IPS-NIHi7 (cell line): ENCODE measurements at regions not wholly inside any gene's neighbourhood (a gene's known extent, or its start where the extent isn't known, plus 50 kb on each side); places are given as distances from the start of the nearest gene placed in this dataset.

Experiments
- DNase-seq: peaks from one replicate; pipeline ENCODE4 v3.0.0; 2012; ENCODE audit warnings: mixed read lengths; ENCODE audit errors: extremely low spot score

- DNase-seq = no peak
Observed at GRCh38 chr4:3852309-3852708, 86.1 kb downstream of the ADRA2C start.

DNA sequence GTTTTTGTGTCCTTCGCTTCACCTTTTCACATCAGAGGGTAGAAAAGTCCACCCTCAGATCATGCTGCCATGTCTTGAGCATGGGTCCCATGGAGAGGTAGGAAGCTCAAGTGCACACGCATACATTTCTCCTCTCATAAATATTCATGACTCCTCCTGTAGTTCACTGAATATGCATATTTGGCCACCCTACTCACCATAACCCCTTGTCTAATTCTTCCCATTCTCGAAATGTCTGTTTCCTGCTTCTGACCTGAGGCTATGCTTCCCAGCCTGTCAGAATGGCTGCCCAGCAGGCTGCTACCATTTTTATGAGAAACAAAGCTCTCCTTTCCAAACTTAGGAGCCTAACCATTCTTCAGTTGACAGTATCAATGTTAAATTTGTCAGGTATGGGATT, 86.5 kb downstream of the ADRA2C start:
- no peak for DNase-seq

DNA sequence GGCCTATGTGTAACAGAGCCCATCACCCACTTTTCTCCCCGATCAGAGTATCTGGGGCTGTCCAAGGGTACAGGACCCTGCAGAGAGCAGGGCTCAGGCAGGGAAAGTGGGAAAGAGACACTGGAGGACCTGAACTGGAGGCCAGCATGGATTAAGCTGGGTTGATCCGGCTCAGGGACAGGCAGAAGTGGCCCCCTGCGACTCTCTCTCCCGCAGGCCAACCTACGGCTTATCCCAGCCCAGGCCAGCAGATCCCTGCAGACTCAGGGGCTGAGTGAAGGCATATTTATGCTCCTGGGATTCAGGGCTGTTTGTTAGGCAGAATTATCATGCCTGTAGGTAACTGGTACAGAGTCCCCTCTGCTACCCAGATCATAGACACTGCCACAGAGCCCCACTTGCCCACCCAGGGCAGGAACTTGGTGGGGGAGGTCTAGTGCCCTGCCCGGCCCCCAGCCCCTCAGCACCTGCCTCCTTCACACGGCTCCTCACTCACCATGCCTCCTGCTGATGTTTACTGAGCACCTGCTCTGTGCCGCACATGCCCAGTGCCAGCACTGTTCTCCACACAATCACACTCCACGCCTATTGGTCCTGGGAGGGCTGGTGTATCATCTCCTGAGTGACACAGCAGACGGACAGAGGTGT, 87.3 kb downstream of the ADRA2C start:
- no peak for DNase-seq

DNA sequence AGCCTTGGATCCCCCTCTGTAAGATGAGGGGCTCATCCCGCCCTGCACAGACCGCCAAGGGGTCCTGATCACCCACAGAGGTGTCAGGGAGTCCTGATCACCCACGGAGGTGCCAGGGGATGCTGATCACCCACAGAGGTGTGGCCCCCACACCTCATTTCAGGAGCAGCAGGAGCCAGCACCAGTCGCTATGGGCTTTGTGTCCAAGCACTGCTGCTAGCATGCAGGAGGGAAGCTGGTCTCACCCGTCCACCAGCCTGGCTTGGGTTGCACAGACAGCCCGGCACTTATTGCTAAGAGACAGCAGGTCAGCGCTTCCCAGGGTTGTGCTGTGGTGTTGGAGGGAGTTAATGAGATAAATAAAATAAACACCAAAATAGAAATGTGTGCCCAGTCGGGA, 88.5 kb downstream of the ADRA2C start:
- no peak for DNase-seq

- no peak for DNase-seq
Observed at GRCh38 chr4:3855646-3856045, 89.5 kb downstream of the ADRA2C start.

- DNase-seq = no peak
Observed at GRCh38 chr4:3856604-3857204, 90.5 kb downstream of the ADRA2C start.

GRCh38 chr4:3857269-3857926, 91.2 kb downstream of the ADRA2C start:
- DNase-seq = no peak

GRCh38 chr4:3858046-3858730, 92.0 kb downstream of the ADRA2C start:
- DNase-seq = no peak

DNA sequence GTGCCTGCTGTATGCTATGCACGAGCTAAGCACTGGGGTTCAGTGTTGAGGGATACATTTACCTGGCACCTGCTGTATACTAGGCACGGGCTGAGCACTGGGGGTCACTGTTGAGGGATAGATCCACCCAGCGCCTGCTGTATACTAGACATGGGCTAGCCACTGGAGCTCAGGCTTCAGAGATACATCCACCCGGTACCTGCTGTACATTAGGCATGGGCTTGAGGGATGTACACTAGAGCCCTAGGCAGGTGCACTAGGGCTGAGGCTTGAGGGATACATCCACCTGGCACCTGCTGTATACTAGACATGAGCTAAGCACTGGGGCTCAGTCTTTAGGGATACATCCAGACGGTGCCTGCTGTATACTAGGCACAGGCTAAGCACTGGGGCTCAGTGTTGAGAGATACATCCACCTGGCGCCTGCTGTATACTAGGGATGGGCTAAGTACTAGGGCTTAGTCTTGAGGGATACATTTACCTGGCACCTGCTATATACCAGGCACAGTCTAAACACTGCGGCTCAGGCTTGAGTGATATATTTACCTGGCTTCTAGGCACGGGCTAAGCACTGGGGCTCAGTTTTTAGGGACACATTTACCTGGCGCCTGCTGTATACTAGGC, 92.7 kb downstream of the ADRA2C start:
- no peak for DNase-seq

- no peak for DNase-seq
Observed at GRCh38 chr4:3859571-3859970, 93.4 kb downstream of the ADRA2C start.

DNA sequence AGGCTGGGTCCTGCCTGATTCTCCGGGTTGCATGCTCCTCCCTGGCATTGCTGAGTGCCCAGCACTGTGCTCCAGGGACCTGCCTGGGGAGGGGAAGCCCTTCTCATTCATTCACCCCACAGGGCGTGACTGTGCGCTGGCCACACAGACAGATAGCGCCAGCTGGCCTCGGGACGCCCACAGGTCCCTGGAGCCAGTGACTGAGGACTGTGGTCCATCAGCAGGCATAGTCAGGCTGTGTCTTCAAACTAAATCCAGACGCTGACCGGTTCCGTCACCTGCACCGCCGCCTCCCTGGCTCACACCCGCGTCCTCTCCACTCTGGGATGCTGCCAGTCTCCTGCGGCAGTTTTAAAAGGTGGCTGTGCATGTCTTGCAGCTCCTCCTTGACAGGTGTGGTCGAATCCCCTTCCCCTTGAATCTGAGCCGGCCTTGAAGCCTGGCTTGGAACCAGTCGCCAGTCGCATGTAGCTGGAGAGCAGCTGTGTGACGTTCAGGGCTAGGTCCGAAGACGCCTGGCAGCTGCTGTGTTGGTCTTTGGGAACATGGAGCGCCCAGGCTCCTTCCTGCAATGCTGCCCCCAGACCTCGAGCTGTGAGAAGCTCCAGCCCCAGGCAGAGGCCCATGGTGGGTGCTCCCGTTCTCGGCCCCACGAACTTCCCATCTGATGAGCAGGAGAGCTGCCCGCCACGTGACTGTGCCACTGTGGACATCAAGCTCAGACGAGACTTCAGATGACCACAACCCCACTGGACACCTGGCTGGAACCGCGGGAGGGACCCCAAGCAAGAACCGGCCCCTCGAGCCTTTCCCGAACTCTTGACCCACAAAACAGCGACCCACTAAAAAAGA, 94.1 kb downstream of the ADRA2C start:
- no peak for DNase-seq

DNA sequence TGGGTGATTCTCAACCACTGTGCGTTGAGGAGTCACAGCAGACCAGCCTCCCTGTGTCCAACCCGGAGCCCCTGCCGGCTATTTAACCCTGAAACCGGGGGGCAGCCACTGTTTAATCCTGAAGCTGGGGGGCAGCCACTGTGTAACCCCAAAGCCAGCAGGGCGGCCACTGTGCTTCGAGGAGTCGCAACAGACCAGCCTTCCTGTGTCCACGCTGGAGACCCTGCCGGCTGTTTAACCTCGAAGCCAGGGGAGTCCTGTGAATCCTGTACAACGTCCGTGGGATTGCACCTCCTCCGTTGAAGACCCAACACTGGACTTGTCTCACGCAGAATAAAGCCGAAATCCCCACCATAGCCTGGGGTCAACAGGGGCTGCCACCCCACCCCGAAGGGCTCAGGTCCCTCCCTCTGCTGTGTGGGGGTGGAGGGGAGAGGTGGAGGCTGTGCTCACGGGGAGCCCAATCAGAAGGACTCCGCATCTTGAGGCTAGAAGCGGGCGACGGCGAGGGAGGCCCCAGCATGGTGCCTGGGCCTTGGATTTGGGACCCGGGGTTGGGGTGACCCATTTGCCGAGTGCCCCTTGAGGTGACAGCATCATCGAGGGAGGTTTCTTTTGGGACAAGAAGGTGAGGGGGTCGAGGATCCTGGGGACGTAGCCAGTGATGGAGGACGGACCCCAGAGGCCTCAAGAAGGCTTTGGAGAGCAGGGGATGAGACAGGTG, 94.9 kb downstream of the ADRA2C start:
- DNase-seq = no peak

DNA sequence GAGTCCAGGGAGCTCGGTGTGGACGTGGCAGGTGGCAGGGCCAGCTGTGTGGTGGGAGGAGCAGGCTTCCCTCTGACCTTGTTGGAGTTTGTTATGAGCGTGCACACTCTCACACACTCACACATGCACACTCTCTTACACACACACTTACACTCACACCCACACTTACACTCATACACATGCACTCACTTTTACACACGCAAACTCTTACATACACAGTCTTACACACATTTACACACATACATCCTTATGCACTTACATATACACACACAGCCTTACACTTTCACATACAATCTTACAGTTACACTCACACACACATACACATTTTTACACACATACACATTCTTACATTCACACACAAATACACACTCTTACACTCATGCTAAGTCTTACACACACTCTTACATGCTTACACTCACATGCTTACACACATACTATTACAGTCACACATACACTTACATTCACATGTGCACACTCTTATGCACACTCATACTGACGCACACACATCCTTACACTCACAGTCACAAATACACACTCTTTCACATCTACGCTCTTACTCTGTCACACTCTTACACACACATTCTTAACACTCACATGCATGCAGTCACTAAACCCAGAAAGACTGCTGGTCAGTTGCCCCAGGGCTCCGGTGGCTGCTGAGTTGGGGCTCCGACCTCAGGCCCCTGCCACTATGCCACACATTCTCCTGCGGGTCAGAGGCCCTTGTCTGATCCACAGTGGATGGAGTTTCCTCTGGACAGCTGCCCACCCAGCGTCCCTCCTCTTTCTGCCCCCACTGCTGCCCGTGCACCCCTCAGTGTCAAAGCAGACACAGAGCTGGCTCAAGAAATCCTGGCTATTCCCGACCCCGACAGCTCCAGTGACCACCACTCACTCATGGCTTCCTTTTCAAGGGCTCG, 95.8 kb downstream of the ADRA2C start:
- no peak for DNase-seq

DNA sequence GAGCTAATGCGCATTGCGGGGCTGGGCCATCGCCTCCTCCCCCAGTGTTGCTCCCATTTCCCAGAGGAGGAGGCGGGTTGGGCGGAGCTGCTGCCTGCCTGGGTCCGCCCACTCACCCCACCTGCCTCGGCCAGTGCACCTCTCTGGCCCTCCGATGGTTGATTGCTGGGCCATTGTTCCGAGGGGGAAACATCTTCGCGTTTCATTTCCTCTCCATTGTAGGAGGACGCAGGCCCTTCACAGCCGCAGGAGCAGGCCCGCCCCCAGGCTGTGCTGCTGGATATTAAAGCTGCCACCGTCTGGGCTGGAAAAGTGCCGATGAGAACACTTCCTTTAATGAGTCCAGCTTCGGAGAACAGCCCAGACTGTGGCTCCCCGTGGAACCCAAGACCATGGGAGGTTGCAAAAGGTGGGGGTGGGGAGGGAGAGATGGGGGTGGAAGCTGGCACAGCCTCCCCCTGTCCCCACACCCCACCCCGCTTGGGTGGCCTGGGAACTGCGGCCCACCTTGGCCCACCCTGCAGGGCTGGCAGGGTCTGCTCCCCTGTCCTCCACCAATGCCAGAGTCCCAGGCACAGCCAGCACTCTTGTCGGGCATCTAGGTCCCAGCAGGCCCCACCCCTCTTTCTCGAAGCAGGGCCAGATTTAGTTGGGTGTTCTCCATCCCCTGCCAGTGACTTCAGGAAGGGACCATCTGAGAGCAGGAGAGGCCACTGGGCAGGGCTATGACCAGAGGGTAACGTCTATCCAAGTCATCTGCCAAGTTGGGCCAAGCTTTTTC, 96.6 kb downstream of the ADRA2C start:
- peak; percentile 97 for DNase-seq

GRCh38 chr4:3863841-3864741, 97.9 kb downstream of the ADRA2C start:
- no peak for DNase-seq

DNA sequence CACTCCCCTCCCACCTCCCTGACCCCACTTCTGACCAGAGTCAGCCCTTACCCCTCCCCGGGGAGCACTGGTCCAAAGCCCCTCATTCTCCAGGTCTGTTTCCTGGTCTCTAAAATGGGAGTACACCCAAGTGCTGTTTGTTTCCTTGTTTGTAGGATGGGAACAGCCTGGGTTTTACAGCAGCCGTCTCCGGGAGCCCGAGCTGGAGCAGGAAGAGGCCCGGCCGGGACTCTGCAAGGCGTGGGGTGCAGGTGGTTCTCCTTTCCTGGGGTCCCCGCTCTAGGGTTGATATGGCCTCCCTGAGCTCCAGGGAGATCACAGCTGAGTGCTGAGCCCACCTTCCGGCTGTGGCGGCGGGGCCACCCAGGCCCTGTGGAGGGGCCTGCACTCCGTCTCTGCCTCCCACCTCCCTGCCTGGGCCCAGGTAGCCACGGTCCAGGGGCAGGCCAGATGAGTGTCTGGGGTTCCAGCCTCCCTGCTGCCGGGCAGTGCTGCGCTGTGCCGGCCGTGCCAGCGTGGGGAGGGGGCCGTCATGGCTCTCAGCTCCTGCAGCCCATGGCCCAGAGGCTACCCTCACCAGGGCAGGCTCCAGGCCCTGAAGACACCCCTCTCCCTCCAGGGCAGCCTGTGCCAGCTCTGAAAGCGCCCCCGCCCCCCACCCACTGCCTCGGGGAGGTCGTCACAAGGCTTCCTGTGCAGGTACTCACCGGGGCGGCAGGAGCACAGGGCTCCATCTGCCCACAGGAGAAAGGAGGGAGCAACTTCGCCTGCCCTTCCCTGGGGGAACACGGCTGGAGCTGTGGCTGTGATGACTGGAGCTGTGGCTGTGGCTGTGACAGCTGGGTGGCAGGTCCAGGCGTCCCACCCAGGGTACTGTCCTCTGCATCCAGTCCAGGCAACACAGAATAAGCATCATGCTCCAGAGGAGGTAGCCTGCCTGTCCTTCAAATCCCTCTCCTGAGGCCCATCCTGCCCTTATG, 98.8 kb downstream of the ADRA2C start:
- no peak for DNase-seq
